Kidney (tissue), 13 donors: ENCODE measurements at regions not wholly inside any gene's neighbourhood (a gene's known extent, or its start where the extent isn't known, plus 50 kb on each side); places are given as distances from the start of the nearest gene placed in this dataset.

Experiments used
- DNase-seq, 5 donors: peaks; one replicate each; pipeline ENCODE4 v3.0.0-alpha.2; 2013 to 2020
- FAIRE-seq: peaks from 2 replicates; lab custom pipeline; 2012; peaks lifted over from hg19 to GRCh38; lab: Jason Lieb, UNC
- H3K27ac ChIP-seq, 2 donors: one replicate each; pipeline ENCODE4 v1.7.0; 2013; ENCODE audit warnings: low read depth in 2 of 2, low read length in 2 of 2, inconsistent platforms in 1 of 2
- H3K27me3 ChIP-seq: one replicate; pipeline ENCODE4 v1.7.1; 2013; ENCODE audit warnings: low read length, inconsistent platforms; ENCODE audit not compliant: control insufficient read depth, insufficient read depth
- H3K36me3 ChIP-seq, 3 donors: one replicate each; pipeline versions ENCODE4 v1.7.0 to v1.7.1; 2013; ENCODE audit warnings: low read length in 3 of 3, control low read depth in 1 of 3, inconsistent platforms in 1 of 3; ENCODE audit not compliant: insufficient read depth in 3 of 3, control insufficient read depth in 2 of 3
- H3K4me1 ChIP-seq, 3 donors: one replicate each; pipeline versions ENCODE4 v1.7.0 to v1.7.1; 2013; ENCODE audit warnings: low read length in 3 of 3, inconsistent platforms in 1 of 3, low read depth in 1 of 3; ENCODE audit not compliant: control insufficient read depth in 2 of 3, insufficient read depth in 2 of 3
- H3K4me3 ChIP-seq, 3 donors: one replicate each; pipeline versions ENCODE4 v1.7.0 to v1.8.1; 2013; ENCODE audit warnings: low read length in 3 of 3, control low read depth in 1 of 3, inconsistent platforms in 1 of 3
- H3K9ac ChIP-seq, 3 donors: one replicate each; pipeline versions ENCODE4 v1.7.0 to v1.7.1; 2013; ENCODE audit warnings: low read length in 3 of 3, control low read depth in 1 of 3, inconsistent platforms in 1 of 3
- H3K9me3 ChIP-seq, 3 donors: one replicate each; pipeline versions ENCODE4 v1.7.0 to v1.7.1; 2013; ENCODE audit warnings: low read length in 3 of 3, control low read depth in 1 of 3, inconsistent platforms in 1 of 3; ENCODE audit not compliant: control insufficient read depth in 2 of 3, insufficient read depth in 1 of 3
- CTCF ChIP-seq: IDR thresholded peaks from 3 replicates; pipeline ENCODE4 v1.5.1; 2012; ENCODE audit warnings: mild to moderate bottlenecking, moderate library complexity, borderline replicate concordance; ENCODE audit not compliant: insufficient read depth; ENCODE audit errors: extremely low read depth
- intact Hi-C: fragments of 100-400 bp; cut with DNase I; formaldehyde crosslinking; loops from one replicate; pipeline ENCODE4 v1.11.1; 2022
- donor health status: control.
- donor health status: control.
- donor health status: control.
- donor health status: control.
- donor health status: control.
- donor health status: DM: yes; HTN: yes; CAD: no.
- donor health status: Normal renal cell carcinoma (clear cell type).

- intact Hi-C loops = no loop called here
- DNase-seq = peak in 1 of 5 donors; percentile 22
- H3K4me1 ChIP-seq = no peaks in the 10 kb centered on the region
- H3K36me3 ChIP-seq = no peaks in the 10 kb centered on the region
- FAIRE-seq = no peak
- no peak overlapping the region for H3K27ac ChIP-seq
- no peaks in the 10 kb centered on the region for H3K9me3 ChIP-seq
- no peak for TF ChIP-seq CTCF
- peaks cover 11% of the 10 kb centered on the region for H3K27me3 ChIP-seq
- H3K4me3 ChIP-seq = no peak overlapping the region
- no peak overlapping the region for H3K9ac ChIP-seq
These were observed 246.2 kb downstream of the LRFN2 start for GRCh38 chr6:40340957-40341356.

- H3K36me3 ChIP-seq = no peaks in the 10 kb centered on the region
- H3K9me3 ChIP-seq = no peaks in the 10 kb centered on the region
- no peaks in the 10 kb centered on the region for H3K4me1 ChIP-seq
- peaks cover 11% of the 10 kb centered on the region for H3K27me3 ChIP-seq
- no peak for TF ChIP-seq CTCF
- FAIRE-seq (no peak), DNase-seq (peak in 1 of 5 donors; percentile 19)
- no peak overlapping the region for H3K4me3 ChIP-seq
- no peak overlapping the region for H3K27ac ChIP-seq
- intact Hi-C loops = no loop called here
- no peak overlapping the region for H3K9ac ChIP-seq
These were observed 247.0 kb downstream of the LRFN2 start for GRCh38 chr6:40340196-40340595.

- intact Hi-C loops = no loop called here
- no peak overlapping the region for H3K4me3 ChIP-seq
- FAIRE-seq (no peak), DNase-seq (no peak)
- H3K36me3 ChIP-seq = no peaks in the 10 kb centered on the region
- no peak overlapping the region for H3K27ac ChIP-seq
- H3K9me3 ChIP-seq = no peaks in the 10 kb centered on the region
- H3K4me1 ChIP-seq = no peaks in the 10 kb centered on the region
- TF ChIP-seq CTCF = no peak
- no peak overlapping the region for H3K9ac ChIP-seq
- peaks cover 13% of the 10 kb centered on the region for H3K27me3 ChIP-seq
These were observed 248.9 kb downstream of the LRFN2 start for GRCh38 chr6:40338306-40338705.

GRCh38 chr6:40336940-40337760, 250.0 kb downstream of the LRFN2 start:
- Histone ChIP-seq H3K9ac (no peak overlapping the region), H3K36me3 (no peaks in the 10 kb centered on the region), H3K27me3 (peaks cover 16% of the 10 kb centered on the region), H3K4me1 (no peaks in the 10 kb centered on the region), H3K4me3 (no peak overlapping the region), H3K27ac (no peak overlapping the region), H3K9me3 (no peaks in the 10 kb centered on the region)
- DNase-seq (peak in 3 of 5 donors; percentile 70 to 85 (median 81)), FAIRE-seq (no peak)
- TF ChIP-seq CTCF = no peak
- intact Hi-C loops = no loop called here
